HUES64 (cell line): ENCODE measurements at regions not wholly inside any gene's neighbourhood (a gene's known extent, or its start where the extent isn't known, plus 50 kb on each side); places are given as distances from the start of the nearest gene placed in this dataset.

Experiments
- H3K27ac ChIP-seq: 2 replicates; pipeline ENCODE4 v1.7.0; 2013; ENCODE audit warnings: low read depth, low read length, inconsistent platforms
- H3K27me3 ChIP-seq: 2 replicates; pipeline ENCODE4 v1.6.1; 2013; ENCODE audit warnings: mild to moderate bottlenecking, low read length; ENCODE audit not compliant: insufficient read depth
- H3K36me3 ChIP-seq: 2 replicates; pipeline ENCODE4 v1.6.1; 2013; ENCODE audit warnings: mild to moderate bottlenecking, low read length; ENCODE audit not compliant: insufficient read depth
- H3K4me1 ChIP-seq: 2 replicates; pipeline ENCODE4 v1.6.1; 2013; ENCODE audit warnings: mild to moderate bottlenecking, low read length, moderate library complexity; ENCODE audit not compliant: insufficient read depth
- H3K4me3 ChIP-seq: 2 replicates; pipeline ENCODE4 v1.5.1; 2013; ENCODE audit warnings: mild to moderate bottlenecking, low read length, moderate library complexity
- H3K9ac ChIP-seq: 2 replicates; pipeline ENCODE4 v1.6.1; 2013; ENCODE audit warnings: mild to moderate bottlenecking, low read depth, low read length
- H3K9me3 ChIP-seq: 2 replicates; pipeline ENCODE4 v1.6.1; 2013; ENCODE audit warnings: low read depth, low read length; ENCODE audit not compliant: insufficient read depth
- WGBS: fragments of 150-250, 120-280 bp; methylation state at CpG from one replicate; pipeline ENCODE4 v1.1.7; 2013; ENCODE audit warnings: missing lambda C conversion rate; 5-methylcytosine and 5-hydroxymethylcytosine counted together

DNA sequence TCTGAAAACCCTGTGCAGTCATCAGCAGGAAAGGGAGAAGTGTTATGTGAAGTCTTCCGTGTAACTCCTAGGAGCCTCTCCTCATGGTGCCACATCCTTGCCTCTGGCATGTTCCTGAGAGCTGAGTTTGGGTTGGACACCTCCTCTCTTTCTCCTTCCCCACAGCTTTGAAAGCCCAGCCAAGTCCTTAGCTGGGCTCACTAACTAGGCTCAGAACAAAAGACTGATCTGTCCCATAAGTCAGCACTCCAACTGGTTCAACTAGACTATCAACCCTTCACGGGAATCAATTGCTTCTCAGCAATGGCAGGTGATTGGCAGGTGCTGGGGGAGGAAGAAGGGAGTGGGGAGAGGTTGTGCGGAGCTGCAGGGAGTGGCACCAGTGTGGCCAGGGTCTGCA is 509.9 kb upstream of the B3GAT1 start:
- Histone ChIP-seq H3K4me1 (no peaks in the 10 kb centered on the region), H3K36me3 (no peaks in the 10 kb centered on the region), H3K9me3 (no peaks in the 10 kb centered on the region), H3K27me3 (no peaks in the 10 kb centered on the region), H3K9ac (no peak overlapping the region), H3K4me3 (no peak overlapping the region), H3K27ac (no peak overlapping the region)
- 86% methylated on average over 3 of the region's 3 CpGs for WGBS

DNA sequence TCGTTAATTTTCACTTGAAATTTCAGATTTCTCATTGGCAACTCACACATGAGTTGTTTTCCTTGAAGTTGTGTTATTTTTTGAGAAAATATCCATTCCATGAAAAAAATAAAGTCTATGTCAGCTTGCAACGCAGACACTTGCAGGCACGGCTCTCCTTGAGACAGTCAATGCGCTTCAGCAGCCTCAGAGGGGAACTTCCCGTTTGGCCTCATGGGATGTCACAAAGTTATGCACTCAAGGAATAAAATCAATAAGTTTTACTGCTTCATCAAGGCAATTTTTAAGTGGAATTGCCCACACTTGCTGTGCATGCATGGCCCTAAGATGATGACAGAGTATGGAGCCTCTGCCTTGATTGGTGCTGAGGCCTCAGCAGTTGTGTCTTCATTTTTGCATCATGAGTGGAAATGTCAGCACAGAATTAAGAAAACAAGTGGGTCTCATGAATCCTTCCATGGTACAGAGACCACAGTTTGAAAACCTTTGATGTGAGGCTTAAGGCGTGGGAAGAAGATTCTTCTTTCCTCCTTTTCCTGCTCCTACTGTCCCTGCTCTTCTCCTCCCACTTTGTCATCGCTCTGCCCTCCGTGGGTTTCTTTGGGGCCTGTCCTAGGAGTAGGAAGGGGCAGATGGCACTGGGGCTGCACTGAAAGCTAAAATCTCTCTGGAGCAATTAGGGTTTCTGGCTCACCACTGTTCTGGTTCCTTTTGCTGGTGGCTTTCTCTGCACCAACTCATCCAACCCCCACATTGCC is 509.0 kb upstream of the B3GAT1 start:
- no peaks in the 10 kb centered on the region for H3K4me1 ChIP-seq
- H3K9ac ChIP-seq, result no peak overlapping the region
- 86% methylated on average over 8 of the region's 8 CpGs for WGBS
- H3K36me3 ChIP-seq, result no peaks in the 10 kb centered on the region
- no peak overlapping the region for H3K27ac ChIP-seq
- no peak overlapping the region for H3K4me3 ChIP-seq
- H3K9me3 ChIP-seq, result no peaks in the 10 kb centered on the region
- H3K27me3 ChIP-seq, result no peaks in the 10 kb centered on the region

DNA sequence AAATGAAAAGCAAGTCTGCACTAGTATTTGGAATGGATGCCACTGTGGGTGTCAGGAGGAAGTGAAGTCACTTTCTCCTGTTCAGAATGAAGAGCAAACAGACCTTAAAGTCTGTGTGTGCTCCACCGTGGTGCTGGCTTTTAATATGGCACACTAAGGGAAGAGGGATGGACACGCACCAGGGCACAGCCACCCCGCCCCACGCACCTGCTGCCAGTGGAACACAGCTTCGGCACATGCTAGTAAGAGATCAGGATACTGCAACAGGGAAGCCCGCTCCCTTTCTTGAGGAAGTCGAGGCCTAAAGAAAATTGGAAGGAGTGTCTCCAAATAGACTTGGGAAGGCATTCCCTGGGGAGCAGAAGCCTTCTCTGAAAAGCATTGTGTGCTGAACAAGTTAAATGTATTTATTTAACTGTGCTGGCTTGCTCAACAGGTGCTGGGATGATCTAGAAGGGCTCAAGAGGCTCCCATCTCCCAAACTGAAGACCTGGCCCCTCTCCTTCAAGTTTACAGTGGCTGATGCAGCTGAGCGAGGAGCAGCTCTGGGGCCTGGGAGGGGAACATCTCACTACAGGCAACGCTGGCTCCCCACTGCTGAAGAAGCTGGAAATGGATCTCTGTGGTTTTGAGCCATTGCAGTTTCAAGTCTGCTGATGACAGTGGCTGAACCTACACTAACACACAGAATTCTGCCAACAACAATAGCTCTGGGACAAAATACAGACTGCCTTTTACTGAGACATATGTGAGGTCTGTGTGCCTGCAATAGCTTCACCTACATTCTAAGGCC is 504.6 kb upstream of the B3GAT1 start:
- Histone ChIP-seq H3K4me3 (no peak overlapping the region), H3K27me3 (no peaks in the 10 kb centered on the region), H3K27ac (no peak overlapping the region), H3K9me3 (no peaks in the 10 kb centered on the region), H3K9ac (no peak overlapping the region), H3K4me1 (no peaks in the 10 kb centered on the region), H3K36me3 (no peaks in the 10 kb centered on the region)
- WGBS, result 91% methylated on average over 9 of the region's 9 CpGs

DNA sequence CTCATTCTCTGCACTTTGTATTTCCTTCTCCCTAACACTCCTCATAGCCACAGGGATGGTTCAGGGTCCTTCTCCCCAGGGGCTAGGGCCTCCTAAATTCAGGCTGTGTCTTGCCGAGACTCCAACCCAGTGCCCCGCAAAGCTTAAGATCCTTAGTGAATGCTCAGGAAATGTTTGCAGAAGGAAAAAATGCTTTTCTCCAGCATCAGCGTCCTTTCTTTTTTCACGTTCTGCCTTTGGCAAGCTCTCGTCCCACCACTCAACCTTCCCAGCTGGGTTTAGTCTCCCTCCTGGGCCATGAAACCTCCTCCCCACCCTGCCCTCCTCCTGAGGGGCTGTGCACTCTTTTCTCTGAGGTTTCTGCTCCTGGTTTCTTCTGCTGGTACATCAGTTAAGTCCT is 503.8 kb upstream of the B3GAT1 start:
- Histone ChIP-seq H3K4me3 (no peak overlapping the region), H3K4me1 (no peaks in the 10 kb centered on the region), H3K36me3 (no peaks in the 10 kb centered on the region), H3K9ac (no peak overlapping the region), H3K27me3 (no peaks in the 10 kb centered on the region), H3K27ac (no peak overlapping the region), H3K9me3 (no peaks in the 10 kb centered on the region)
- 90% methylated on average over 5 of the region's 5 CpGs for WGBS

DNA sequence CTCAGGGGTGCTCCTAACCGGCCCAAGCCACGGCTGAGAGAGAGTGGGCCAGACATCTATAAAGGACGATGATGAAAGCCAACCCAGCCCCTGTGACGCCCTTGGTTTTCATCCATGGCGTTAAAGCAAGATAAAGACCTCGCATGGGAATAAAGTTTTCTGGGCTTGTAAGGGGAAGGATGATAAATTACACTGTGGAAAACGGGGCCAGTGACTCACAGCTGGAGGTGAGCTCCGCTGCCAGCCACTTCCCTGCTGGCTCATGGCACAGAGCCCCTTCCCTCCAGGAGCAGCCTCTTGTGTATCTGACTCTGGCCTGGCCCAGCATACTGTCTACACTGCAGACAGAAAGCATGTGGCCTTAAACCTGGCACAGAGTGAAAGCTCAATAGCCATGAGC is 503.2 kb upstream of the B3GAT1 start:
- no peaks in the 10 kb centered on the region for H3K36me3 ChIP-seq
- H3K9me3 ChIP-seq, result no peaks in the 10 kb centered on the region
- no peaks in the 10 kb centered on the region for H3K4me1 ChIP-seq
- WGBS, result 93% methylated on average over 8 of the region's 8 CpGs
- no peak overlapping the region for H3K27ac ChIP-seq
- H3K9ac ChIP-seq, result no peak overlapping the region
- no peak overlapping the region for H3K4me3 ChIP-seq
- H3K27me3 ChIP-seq, result no peaks in the 10 kb centered on the region

DNA sequence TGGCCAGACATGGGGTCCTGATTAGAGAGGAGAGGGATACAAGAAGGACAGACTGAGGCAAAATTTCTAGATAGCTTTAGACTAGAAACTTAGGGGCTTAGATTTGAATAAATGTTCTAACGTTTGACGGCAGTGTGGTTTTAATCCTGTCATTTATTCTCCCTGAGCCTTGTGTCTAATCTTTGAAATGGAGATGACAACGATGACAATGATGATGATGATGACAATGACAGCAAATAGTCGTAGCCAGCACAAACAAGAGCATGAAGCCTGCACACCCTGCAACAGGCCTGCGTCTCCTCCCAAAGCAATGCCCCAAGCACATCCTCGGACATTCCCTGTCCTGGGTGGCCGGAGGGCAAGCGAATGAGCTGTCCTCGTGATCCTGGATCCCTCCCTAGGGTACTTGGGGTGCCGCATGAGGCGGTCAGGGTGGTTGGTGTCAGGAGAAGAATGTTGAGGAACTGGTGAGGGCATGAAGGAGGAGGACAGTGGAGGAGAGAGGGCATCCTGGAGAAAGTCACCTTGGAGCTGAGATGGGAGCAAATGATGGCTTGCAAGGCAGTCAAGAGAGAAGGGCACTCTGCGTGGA is 502.1 kb upstream of the B3GAT1 start:
- Histone ChIP-seq H3K27ac (no peak overlapping the region), H3K9me3 (no peaks in the 10 kb centered on the region), H3K9ac (no peak overlapping the region), H3K4me3 (no peak overlapping the region), H3K36me3 (no peaks in the 10 kb centered on the region), H3K4me1 (no peaks in the 10 kb centered on the region), H3K27me3 (no peaks in the 10 kb centered on the region)
- WGBS, result 94% methylated on average over 12 of the region's 12 CpGs

DNA sequence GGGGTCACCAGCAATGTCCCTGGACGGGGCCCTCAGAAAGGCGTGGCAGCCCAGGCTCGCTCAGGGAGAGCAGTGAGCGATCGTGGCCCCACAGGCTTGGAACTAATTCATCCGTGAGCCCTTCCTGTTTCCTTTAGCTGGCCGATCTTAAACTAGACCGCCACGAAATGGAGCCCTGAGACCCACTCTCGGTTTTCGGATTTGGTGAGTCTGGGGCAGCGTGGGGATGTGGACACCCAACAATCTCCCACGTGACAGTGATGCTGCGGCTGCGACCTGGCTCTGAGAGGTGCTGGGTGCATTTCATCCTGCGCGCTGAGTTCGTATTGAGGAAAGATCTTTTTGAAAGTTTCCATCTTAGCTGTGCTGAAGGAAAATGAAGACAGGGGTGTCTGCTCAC is 501.3 kb upstream of the B3GAT1 start:
- WGBS, result 94% methylated on average over 18 of the region's 18 CpGs
- Histone ChIP-seq H3K4me3 (no peak overlapping the region), H3K27me3 (no peaks in the 10 kb centered on the region), H3K4me1 (no peaks in the 10 kb centered on the region), H3K9me3 (no peaks in the 10 kb centered on the region), H3K36me3 (no peaks in the 10 kb centered on the region), H3K27ac (no peak overlapping the region), H3K9ac (no peak overlapping the region)

DNA sequence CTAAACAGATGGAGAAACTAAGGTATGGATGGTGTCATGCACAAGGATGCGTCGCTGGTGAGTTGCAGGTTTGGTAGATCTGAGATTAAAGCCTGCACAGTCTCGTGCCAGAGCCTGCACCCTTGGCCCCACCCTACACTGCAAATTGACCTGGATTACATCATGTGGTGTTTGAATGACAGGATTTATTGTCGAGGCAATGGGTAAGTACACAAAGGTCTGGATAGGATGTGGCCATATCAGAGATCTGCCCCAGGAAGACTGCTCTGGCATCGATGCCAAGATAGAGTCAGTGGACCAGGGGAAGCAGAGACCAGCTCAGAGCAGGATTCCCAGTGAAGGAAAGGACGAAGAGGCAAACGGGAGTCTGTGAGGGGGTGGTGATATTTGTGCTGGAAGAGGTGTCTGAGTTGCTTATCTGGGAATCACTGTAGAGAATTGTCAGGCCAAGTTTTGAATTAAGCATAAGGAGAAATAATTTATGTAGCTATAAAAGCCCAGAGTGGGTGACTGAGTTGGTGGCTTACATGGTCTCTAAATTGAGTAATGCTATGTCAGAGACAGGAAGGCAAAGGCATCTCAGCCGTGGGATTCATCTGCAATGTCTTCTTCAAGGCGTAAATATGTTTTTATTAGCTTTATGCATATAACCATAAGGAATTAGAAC is 499.6 kb upstream of the B3GAT1 start:
- no peaks in the 10 kb centered on the region for H3K4me1 ChIP-seq
- H3K9ac ChIP-seq, result no peak overlapping the region
- H3K27me3 ChIP-seq, result no peaks in the 10 kb centered on the region
- no peak overlapping the region for H3K4me3 ChIP-seq
- 93% methylated on average over 8 of the region's 9 CpGs for WGBS
- H3K27ac ChIP-seq, result no peak overlapping the region
- no peaks in the 10 kb centered on the region for H3K36me3 ChIP-seq
- no peaks in the 10 kb centered on the region for H3K9me3 ChIP-seq

DNA sequence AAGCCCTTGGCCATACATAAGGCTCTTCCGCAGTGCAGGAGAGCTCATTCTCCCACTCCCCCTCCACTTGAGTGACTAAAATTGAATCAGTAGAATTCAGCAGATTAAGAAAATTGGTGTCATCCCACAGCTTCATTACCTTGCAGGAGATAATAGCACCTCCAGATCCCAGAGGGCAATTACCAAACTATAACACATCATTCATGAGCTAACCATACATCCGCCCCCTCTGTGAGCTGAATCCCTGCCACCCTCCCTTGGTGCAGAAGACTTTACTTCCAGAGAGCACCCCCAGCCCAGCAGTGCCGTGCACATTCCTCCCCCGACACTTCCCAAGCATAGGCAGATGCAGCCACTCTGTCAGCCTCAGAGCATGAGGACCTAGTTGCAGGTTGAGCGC is 496.5 kb upstream of the B3GAT1 start:
- no peaks in the 10 kb centered on the region for H3K36me3 ChIP-seq
- no peak overlapping the region for H3K27ac ChIP-seq
- no peaks in the 10 kb centered on the region for H3K9me3 ChIP-seq
- 93% methylated on average over 5 of the region's 5 CpGs for WGBS
- no peak overlapping the region for H3K4me3 ChIP-seq
- no peak overlapping the region for H3K9ac ChIP-seq
- H3K4me1 ChIP-seq, result no peaks in the 10 kb centered on the region
- no peaks in the 10 kb centered on the region for H3K27me3 ChIP-seq

DNA sequence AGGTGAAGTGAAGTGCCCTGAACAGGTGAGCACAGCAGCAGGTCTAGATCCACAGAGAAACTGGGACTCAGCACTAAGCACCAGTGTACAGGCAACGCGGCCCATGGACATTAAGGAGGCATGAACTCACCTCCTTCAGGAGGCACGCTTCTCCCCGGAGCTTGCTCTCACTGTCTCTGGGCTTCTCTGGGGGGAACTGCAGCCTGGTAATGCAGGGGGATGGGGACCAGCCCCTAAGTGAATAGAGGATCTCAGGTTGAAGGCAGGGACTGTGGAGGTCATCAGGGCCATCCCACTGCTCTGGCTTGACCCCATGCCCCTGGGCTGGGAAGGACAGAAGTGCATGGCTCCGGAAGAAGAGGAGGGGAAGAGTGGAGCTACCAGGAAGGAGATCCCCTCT is 495.6 kb upstream of the B3GAT1 start:
- no peaks in the 10 kb centered on the region for H3K9me3 ChIP-seq
- 97% methylated on average over 5 of the region's 5 CpGs for WGBS
- H3K27me3 ChIP-seq, result no peaks in the 10 kb centered on the region
- H3K27ac ChIP-seq, result no peak overlapping the region
- H3K4me3 ChIP-seq, result no peak overlapping the region
- H3K36me3 ChIP-seq, result no peaks in the 10 kb centered on the region
- no peaks in the 10 kb centered on the region for H3K4me1 ChIP-seq
- H3K9ac ChIP-seq, result no peak overlapping the region

DNA sequence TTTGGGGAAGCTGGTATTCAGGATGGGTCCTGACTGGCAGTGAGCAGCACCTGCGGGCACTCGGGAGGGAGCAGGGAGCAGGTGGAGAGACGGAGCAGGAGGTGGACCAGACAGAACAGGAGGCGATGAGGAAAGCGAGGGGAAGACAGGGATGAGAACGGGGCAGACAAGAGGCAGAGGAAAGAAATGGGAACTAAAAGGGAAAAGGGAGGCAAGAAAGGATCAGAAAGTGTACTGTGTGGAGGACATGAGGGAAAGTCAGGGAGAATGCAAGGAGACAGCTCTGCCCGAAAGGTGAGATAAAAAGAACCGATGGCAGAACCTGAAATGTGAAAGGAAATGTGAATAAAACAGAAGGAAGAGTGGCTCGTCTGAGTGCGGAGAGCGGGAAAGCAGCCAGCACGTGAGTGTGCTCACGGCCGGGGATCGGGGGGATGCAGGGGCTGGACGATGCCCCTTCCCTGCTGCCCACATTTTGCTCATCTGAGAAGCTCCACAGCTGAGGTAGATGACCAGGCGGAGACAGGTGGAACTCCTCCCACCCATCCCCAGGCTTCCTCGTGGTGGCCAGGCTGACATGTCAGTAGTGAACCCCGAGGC is 494.4 kb upstream of the B3GAT1 start:
- H3K4me3 ChIP-seq, result no peak overlapping the region
- no peaks in the 10 kb centered on the region for H3K9me3 ChIP-seq
- no peaks in the 10 kb centered on the region for H3K4me1 ChIP-seq
- H3K27ac ChIP-seq, result no peak overlapping the region
- no peaks in the 10 kb centered on the region for H3K27me3 ChIP-seq
- 89% methylated on average over 19 of the region's 19 CpGs for WGBS
- H3K9ac ChIP-seq, result no peak overlapping the region
- H3K36me3 ChIP-seq, result no peaks in the 10 kb centered on the region
